OCI-LY7 (cell line): ENCODE measurements at regions not wholly inside any gene's neighbourhood (a gene's known extent, or its start where the extent isn't known, plus 50 kb on each side); places are given as distances from the start of the nearest gene placed in this dataset.

Experiments used
- CTCF ChIP-seq: fragments of 200-600 bp; sonication (generic); conservative IDR thresholded peaks from 2 replicates; pipeline ENCODE4 v1.5.1; 2014; ENCODE audit warnings: mild to moderate bottlenecking, antibody characterized with exemption, low read length, moderate library complexity, mixed read lengths
- EZH2phosphoT487 ChIP-seq: fragments of 200-600 bp; sonication (generic); IDR thresholded peaks from 2 replicates; pipeline ENCODE4 v1.6.1; 2018; ENCODE audit warnings: low read depth, borderline replicate concordance, mild to moderate bottlenecking, mixed run types, antibody characterized with exemption, low read length, moderate library complexity, mixed read lengths

- TF ChIP-seq CTCF (no peak), EZH2phosphoT487 (no peak)
Measured at GRCh38 chr2:9055471-9055870, 52.0 kb upstream of the MBOAT2 start.
